Activated CD8-positive, alpha-beta memory T cell treated with anti-CD3 and anti-CD28 coated beads, Interleukin-2, amount 50 U/mL, for 24 hours (primary cell): ENCODE measurements at regions not wholly inside any gene's neighbourhood (a gene's known extent, or its start where the extent isn't known, plus 50 kb on each side); places are given as distances from the start of the nearest gene placed in this dataset.

Experiments
- DNase-seq: peaks from one replicate; pipeline ENCODE4 v3.0.0-alpha.2; 2020; ENCODE audit errors: extremely low read depth

- DNase-seq, result no peak
Observed at GRCh38 chr11:15730263-15730994, 615.7 kb downstream of the INSC start.

- DNase-seq, result no peak
Observed at GRCh38 chr11:15730995-15731385, 616.3 kb downstream of the INSC start.

- DNase-seq, result no peak
Observed at GRCh38 chr11:15735706-15736105, 620.6 kb downstream of the SOX6 start.

DNA sequence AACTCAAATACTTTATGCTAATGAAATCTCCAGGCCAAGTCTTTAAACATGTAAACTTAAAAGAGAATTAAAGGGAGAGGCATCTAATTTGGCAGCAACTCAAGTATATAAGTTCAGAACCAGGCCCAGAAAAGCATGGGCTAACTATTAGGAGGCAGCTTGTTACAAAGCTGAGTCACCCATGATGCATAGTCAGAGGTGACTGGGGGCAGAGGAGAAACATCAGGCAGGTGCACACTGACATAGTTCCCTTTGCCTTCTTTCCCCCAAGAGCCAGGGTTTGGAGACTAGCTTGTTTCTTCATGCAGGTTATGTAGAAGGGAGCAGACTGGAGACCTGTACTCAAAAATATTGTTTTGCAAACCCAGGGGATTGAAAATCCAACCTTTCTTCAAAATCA, 619.0 kb downstream of the SOX6 start:
- no peak for DNase-seq

- DNase-seq, result no peak
Observed at GRCh38 chr11:15738931-15739330, 617.4 kb downstream of the SOX6 start.

GRCh38 chr11:15742626-15743519, 613.5 kb downstream of the SOX6 start:
- no peak for DNase-seq

- no peak for DNase-seq
Observed at GRCh38 chr11:15744693-15745092, 611.7 kb downstream of the SOX6 start.

- DNase-seq, result no peak
Observed at GRCh38 chr11:15745266-15745665, 611.1 kb downstream of the SOX6 start.

- DNase-seq, result no peak
Observed at GRCh38 chr11:15747671-15748070, 608.7 kb downstream of the SOX6 start.

- no peak for DNase-seq
Observed at GRCh38 chr11:15748132-15748531, 608.2 kb downstream of the SOX6 start.

GRCh38 chr11:15748741-15749140, 607.6 kb downstream of the SOX6 start:
- no peak for DNase-seq

- no peak for DNase-seq
Observed at GRCh38 chr11:15750535-15751308, 605.6 kb downstream of the SOX6 start.

GRCh38 chr11:15754221-15754620, 602.1 kb downstream of the SOX6 start:
- DNase-seq, result no peak

- DNase-seq, result no peak
Observed at GRCh38 chr11:15757048-15757698, 599.2 kb downstream of the SOX6 start.

GRCh38 chr11:15758857-15759465, 597.4 kb downstream of the SOX6 start:
- DNase-seq, result no peak

GRCh38 chr11:15761235-15761634, 595.1 kb downstream of the SOX6 start:
- no peak for DNase-seq

DNA sequence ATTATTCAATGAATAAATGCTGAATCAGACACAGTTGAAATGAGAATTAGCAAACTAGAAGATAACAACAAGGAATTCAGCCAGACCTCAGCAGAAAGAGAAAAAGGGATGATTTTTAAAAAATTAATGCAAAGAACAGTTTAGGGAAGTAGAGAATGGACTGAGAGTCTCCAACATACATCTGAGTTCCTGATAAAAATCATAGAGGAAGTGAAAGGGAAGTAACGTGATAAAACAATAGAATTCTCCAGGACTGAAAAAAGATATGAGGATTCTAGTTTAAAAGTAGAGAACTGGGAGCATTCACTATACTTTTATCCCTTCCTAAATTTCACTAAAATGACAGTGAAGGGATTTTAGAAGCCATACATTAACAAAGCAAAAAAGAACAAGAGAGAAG, 592.0 kb downstream of the SOX6 start:
- DNase-seq, result no peak

GRCh38 chr11:15764948-15765347, 591.4 kb downstream of the SOX6 start:
- DNase-seq, result no peak

GRCh38 chr11:15765530-15765929, 590.8 kb downstream of the SOX6 start:
- no peak for DNase-seq

DNA sequence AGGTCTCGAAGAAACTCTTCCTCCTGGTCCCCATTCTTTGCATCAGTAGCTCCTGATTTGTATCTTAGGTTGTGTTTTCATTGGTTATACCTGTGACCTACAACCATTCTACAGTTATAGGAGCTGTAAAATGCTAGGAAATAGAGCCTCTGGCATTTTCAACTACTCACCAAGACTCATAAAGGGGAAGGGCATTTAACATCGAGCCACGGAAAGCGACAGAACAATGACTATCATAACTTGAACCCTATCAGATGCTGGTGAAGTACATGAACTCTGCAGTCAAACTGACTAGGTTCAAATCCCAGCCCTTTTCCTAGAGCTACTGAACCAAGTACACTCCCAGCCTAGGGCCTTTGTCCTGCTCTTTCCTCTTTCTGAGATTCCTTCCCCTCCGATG, 588.0 kb downstream of the SOX6 start:
- DNase-seq, result no peak

DNA sequence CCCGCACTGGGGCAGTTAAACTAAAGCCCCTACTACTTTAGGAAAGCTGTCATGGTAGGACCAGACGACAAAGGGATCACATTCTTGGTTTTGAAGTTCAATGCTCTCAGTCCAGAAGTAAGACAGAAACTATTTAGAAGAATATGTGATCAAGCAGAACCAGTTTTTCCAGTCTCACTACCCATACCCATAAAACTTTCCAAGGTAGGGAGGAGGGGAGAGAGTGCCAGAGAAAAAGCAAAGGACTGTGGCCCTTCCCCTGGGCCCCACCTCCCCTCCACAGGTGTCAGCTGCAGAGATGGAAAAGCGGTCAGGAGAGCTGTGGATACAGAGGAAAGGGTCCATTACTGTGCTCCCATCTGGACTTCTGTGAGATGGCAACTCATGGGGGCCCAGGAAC, 587.1 kb downstream of the SOX6 start:
- DNase-seq, result no peak
